ENCODE measurements at regions not wholly inside any gene's neighbourhood (a gene's known extent, or its start where the extent isn't known, plus 50 kb on each side); places are given as distances from the start of the nearest gene placed in this dataset.

DNA sequence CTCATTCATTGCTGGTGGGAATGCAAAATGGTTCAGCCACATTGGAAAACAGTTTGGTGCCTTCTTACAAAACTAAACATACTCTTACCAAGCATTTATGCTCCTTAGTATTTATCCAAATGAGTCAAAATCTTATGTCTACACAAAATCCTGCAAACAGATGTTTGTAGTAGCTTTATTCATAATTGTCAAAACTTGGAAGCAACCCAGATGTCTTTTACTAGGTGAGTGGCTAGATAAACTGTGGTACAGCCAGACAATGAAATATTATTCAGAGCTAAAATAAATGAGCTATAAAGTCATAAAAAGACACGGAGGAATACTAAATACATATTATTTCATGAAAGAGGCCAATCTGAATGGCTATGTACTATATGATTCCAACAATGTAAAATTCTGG, 709.5 kb downstream of the NSUN3 start:
- Histone ChIP-seq H3K27me3 (ENCODE audit: control insufficient read depth in 1 of 2, insufficient read depth in 2 of 2, low read length in 2 of 2) (no peaks in the 10 kb centered on the region), H3K4me3 (ENCODE audit: low read length) (no peak overlapping the region), H3K4me1 (ENCODE audit: insufficient read depth, low read length) (no peaks in the 10 kb centered on the region), H3K27ac (ENCODE audit: low read depth in 1 of 2, low read length in 2 of 2) (no peak overlapping the region), H3K9me3 (ENCODE audit: control insufficient read depth in 1 of 2, insufficient read depth in 1 of 2, low read length in 2 of 2) (no peaks in the 10 kb centered on the region), H3K36me3 (ENCODE audit: insufficient read depth, low read length) (no peaks in the 10 kb centered on the region)
- Mint-ChIP-seq H3K4me1 (ENCODE audit: low read depth) (no peaks in the 10 kb centered on the region), H3K27ac (no peak overlapping the region), H3K27me3 (no peaks in the 10 kb centered on the region), H3K9me3 (peaks cover 3% of the 10 kb centered on the region), H3K4me3 (no peak overlapping the region), H3K36me3 (ENCODE audit: low read depth) (no peaks in the 10 kb centered on the region)
- ATAC-seq (ENCODE audit: poor library complexity) = no peak
- TF ChIP-seq, protein P1, sequence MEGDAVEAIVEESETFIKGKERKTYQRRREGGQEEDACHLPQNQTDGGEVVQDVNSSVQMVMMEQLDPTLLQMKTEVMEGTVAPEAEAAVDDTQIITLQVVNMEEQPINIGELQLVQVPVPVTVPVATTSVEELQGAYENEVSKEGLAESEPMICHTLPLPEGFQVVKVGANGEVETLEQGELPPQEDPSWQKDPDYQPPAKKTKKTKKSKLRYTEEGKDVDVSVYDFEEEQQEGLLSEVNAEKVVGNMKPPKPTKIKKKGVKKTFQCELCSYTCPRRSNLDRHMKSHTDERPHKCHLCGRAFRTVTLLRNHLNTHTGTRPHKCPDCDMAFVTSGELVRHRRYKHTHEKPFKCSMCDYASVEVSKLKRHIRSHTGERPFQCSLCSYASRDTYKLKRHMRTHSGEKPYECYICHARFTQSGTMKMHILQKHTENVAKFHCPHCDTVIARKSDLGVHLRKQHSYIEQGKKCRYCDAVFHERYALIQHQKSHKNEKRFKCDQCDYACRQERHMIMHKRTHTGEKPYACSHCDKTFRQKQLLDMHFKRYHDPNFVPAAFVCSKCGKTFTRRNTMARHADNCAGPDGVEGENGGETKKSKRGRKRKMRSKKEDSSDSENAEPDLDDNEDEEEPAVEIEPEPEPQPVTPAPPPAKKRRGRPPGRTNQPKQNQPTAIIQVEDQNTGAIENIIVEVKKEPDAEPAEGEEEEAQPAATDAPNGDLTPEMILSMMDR (IDR thresholded peaks at IDR 0.05) = no peak
- ChIA-PET CTCF (no interaction called here), POLR2A (no interaction called here)
- DNase-seq = no peak
- intact Hi-C loops (cut with DNase I, micrococcal nuclease) = no loop called here

DNA sequence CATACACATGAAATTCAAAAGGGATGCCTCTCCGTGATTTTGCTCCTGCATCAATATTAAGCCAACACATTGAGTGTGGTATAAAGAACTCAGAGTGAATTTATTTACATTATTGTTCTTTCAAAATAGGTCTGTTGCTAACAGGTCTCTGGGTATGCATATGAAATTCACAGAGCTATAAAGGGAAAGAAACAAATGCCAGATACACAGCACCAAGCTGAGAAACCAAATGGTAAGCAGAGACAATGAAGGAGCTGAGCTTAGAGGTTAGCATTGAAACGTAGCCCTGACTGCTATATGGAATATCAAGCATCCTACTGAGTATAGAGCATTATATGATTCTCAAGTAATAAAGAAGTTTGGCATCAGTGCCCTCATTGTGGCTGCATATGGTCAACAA, 712.9 kb downstream of the NSUN3 start:
- Mint-ChIP-seq H3K4me3 (no peak overlapping the region), H3K4me1 (ENCODE audit: low read depth) (no peaks in the 10 kb centered on the region), H3K27me3 (no peaks in the 10 kb centered on the region), H3K27ac (no peak overlapping the region), H3K9me3 (peaks cover 5% of the 10 kb centered on the region), H3K36me3 (ENCODE audit: low read depth) (no peaks in the 10 kb centered on the region)
- Histone ChIP-seq H3K27me3 (ENCODE audit: control insufficient read depth in 1 of 2, insufficient read depth in 2 of 2, low read length in 2 of 2) (no peaks in the 10 kb centered on the region), H3K36me3 (ENCODE audit: insufficient read depth, low read length) (no peaks in the 10 kb centered on the region), H3K27ac (ENCODE audit: low read depth in 1 of 2, low read length in 2 of 2) (no peak overlapping the region), H3K4me1 (ENCODE audit: insufficient read depth, low read length) (no peaks in the 10 kb centered on the region), H3K4me3 (ENCODE audit: low read length) (no peak overlapping the region), H3K9me3 (ENCODE audit: control insufficient read depth in 1 of 2, insufficient read depth in 1 of 2, low read length in 2 of 2) (no peaks in the 10 kb centered on the region)
- DNase-seq = no peak
- TF ChIP-seq, protein P1 (IDR thresholded peaks at IDR 0.05) = no peak
- no peak for ATAC-seq (ENCODE audit: poor library complexity)
- intact Hi-C loops (cut with DNase I, micrococcal nuclease) = no loop called here
- POLR2A ChIA-PET = no interaction called here
- CTCF ChIA-PET = no interaction called here

DNA sequence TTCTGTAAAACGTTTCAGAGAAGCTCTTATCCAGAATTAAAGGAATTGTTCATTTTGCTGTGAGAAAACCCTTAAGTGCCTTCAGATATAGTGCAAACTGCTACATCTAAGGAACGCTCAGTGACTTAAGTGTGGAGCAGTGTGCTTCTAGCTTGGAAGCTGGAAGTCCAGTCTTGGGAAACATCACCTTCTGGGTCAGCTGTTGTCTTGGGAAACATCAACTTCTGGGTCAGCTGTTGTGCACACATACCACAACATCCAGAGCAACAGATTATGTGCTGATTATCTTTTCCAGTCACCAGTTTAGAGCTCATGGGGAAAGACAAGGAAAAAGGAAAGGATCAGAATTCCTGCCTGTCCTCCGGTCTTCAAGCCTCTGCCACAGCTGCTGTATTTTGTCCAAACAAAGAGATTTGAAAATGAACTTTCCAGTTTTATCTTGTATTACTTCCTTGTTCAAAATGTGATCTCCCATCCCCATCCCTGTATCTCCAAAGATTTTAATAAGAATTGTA, 713.6 kb downstream of the NSUN3 start:
- Histone ChIP-seq H3K27me3 (ENCODE audit: control insufficient read depth in 1 of 2, insufficient read depth in 2 of 2, low read length in 2 of 2) (no peaks in the 10 kb centered on the region), H3K36me3 (ENCODE audit: insufficient read depth, low read length) (no peaks in the 10 kb centered on the region), H3K4me3 (ENCODE audit: low read length) (no peak overlapping the region), H3K4me1 (ENCODE audit: insufficient read depth, low read length) (no peaks in the 10 kb centered on the region), H3K27ac (ENCODE audit: low read depth in 1 of 2, low read length in 2 of 2) (no peak overlapping the region), H3K9me3 (ENCODE audit: control insufficient read depth in 1 of 2, insufficient read depth in 1 of 2, low read length in 2 of 2) (no peaks in the 10 kb centered on the region)
- Mint-ChIP-seq H3K4me3 (no peak overlapping the region), H3K27ac (no peak overlapping the region), H3K9me3 (peaks cover 5% of the 10 kb centered on the region), H3K27me3 (no peaks in the 10 kb centered on the region), H3K4me1 (ENCODE audit: low read depth) (no peaks in the 10 kb centered on the region), H3K36me3 (ENCODE audit: low read depth) (no peaks in the 10 kb centered on the region)
- ATAC-seq (ENCODE audit: poor library complexity) (no peak), DNase-seq (no peak)
- intact Hi-C loops (cut with DNase I, micrococcal nuclease) = no loop called here
- TF ChIP-seq, protein P1 (IDR thresholded peaks at IDR 0.05) = no peak
- CTCF ChIA-PET = no interaction called here
- POLR2A ChIA-PET = no interaction called here
